Right ventricle myocardium inferior (tissue), 1 donor: ENCODE measurements at regions not wholly inside any gene's neighbourhood (a gene's known extent, or its start where the extent isn't known, plus 50 kb on each side); places are given as distances from the start of the nearest gene placed in this dataset.

Experiments used
- ATAC-seq: fragments of 200-7000 bp; cut with Tn5 transposase; one replicate; pipeline ENCODE4 v1.9.1; 2020; ENCODE audit warnings: mild to moderate bottlenecking, moderate library complexity
- DNase-seq: peaks from one replicate; pipeline ENCODE4 v3.0.0; 2021; ENCODE audit errors: missing footprints
- intact Hi-C: fragments of 100-400 bp; cut with DNase I; formaldehyde crosslinking; loops from one replicate; pipeline ENCODE4 v1.11.0; 2022
- donor health status: DM: no; HTN: yes; CAD: no; lungs with severe emphysema.

GRCh38 chr1:216983823-216984222 is 260.6 kb upstream of the ESRRG start:
- ATAC-seq (peak; percentile 85), DNase-seq (no peak)
- intact Hi-C loops, result no loop called here

GRCh38 chr1:216961516-216961915 is 238.3 kb upstream of the ESRRG start:
- intact Hi-C loops, result loop anchor here (5.0 kb wide), 1 partner anchor 116 kb away; no protein-coding TSS in a partner anchor
- DNase-seq, result no peak
- no peak for ATAC-seq

- no peak for DNase-seq
- ATAC-seq, result no peak
- intact Hi-C loops, result loop anchor here (5.0 kb wide), 1 partner anchor 117 kb away; no protein-coding TSS in a partner anchor
Observed at GRCh38 chr1:216960716-216961115, 237.5 kb upstream of the ESRRG start.

GRCh38 chr1:216958569-216958968 is 235.3 kb upstream of the ESRRG start:
- intact Hi-C loops, result no loop called here
- DNase-seq (no peak), ATAC-seq (no peak)

DNA sequence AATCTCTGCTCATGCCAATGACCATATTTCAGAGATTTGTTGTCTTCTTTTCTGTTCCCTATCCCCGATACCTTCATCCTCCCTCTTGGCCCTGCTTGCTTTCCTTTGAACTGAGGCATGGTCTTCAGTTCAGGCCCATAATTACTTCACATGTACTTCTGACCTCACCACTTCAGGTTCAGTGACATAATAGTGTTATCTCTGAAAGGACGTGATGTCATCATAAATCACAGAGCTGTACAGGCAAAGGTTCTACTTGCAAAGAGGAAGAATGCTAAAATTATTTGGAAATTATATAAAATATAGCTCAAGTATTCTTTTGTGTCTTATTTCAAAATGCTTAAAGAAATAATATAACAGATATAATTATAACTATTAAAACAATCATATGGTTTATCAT is 230.3 kb upstream of the ESRRG start:
- ATAC-seq, result no peak
- DNase-seq, result no peak
- intact Hi-C loops, result no loop called here

GRCh38 chr1:216952864-216953263 is 229.6 kb upstream of the ESRRG start:
- intact Hi-C loops, result no loop called here
- ATAC-seq (no peak), DNase-seq (no peak)

DNA sequence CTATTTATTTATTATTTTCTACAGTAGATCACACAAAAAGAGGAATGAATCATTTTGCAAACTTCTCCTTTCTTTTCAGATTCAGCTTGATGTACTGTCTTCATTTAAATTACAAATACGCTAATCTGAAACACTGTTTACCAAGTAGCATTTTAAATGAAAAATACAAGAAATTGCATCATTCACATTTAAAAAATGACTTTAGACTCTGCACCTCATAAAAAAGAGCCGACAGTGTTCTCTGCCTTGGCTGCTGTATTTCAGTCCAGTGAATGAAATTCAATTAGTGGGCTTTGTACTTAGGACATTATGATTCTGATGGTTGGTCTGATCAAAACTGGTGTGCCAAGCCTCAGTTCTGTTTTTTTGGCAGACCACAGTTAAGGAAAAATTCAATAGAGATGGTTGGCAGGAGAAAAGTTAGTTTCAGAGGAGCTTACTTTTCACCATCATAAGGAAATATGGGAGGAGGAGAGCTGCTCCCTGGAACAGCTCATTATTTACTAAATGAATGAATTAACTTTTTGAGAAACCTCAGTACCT is 222.4 kb upstream of the ESRRG start:
- DNase-seq, result no peak
- intact Hi-C loops, result no loop called here
- no peak for ATAC-seq

DNA sequence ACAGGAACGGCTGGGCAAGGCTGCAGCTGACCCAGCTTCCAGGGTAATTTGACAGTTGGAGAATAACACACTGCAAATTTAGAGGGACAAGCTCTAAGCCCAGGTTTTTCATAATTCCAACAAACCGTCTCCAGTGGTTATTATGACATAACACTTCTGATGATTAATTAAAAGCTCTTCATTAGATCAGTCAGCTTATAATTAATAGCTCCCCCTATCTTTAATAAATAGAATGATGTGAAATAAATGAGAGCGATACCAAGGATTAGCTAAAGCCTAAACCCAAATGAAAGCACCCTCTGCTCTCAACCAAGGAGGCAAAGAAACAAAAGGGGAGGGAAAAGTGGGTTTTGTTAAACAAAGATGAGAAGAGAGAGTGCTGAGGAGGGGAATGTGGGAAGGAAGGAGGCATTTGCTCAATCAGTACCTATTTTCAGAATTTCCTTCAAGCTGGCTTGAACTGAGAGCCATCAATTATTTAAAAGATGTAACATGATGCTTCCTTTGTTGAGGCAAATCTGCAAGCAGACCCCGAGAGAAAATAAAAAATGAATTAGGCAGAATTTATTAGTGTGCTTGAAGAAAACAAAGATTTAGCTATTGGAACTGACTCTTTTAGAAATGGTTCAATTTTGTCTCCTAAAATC is 221.8 kb upstream of the ESRRG start:
- ATAC-seq (no peak), DNase-seq (no peak)
- intact Hi-C loops, result no loop called here

DNA sequence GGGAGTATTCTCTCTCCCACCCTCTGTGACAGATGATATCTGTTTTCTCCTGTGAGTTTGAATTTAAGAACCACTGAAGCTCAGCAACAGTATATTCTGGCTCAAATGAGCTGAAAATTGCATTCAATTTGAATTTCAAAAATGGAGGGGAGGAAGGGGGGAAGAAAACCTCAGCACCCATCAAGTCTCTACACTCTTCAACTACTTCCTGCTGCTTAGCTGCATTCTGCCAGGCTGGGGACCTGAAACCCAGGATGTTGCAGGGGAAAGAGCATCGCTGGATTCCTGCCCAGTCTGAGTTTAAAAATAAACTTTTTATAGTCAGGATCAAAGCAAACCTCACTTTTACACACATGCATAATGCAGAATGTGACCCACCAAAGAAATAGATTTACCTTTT is 214.3 kb upstream of the ESRRG start:
- intact Hi-C loops, result no loop called here
- ATAC-seq, result no peak
- DNase-seq, result no peak

DNA sequence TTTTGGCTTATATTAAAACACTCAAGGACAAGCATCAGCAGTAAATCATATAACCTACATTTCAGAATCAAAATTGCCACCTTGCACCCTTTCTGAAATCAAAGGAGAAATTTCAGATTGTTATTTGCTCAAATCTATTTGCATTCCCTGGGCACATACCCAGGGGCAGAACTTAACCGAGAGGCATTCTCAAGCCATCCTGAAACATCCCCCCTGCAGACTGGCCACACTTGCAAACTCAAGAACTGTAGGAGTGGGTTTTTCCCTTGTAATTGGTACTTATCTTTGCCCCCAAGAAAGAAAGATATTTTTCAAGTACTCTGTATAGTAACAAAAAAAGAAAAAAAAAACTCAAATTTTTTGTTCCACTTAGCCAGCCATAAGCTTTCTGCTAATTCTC is 213.6 kb upstream of the ESRRG start:
- intact Hi-C loops, result no loop called here
- ATAC-seq, result no peak

GRCh38 chr1:216935901-216936300 is 212.7 kb upstream of the ESRRG start:
- ATAC-seq (no peak), DNase-seq (no peak)
- intact Hi-C loops, result no loop called here

More for the DNA sequence above, 213.6 kb upstream of the ESRRG start:
- DNase-seq, result no peak

GRCh38 chr1:216932424-216932823 is 209.2 kb upstream of the ESRRG start:
- ATAC-seq (no peak), DNase-seq (no peak)
- intact Hi-C loops, result no loop called here

DNA sequence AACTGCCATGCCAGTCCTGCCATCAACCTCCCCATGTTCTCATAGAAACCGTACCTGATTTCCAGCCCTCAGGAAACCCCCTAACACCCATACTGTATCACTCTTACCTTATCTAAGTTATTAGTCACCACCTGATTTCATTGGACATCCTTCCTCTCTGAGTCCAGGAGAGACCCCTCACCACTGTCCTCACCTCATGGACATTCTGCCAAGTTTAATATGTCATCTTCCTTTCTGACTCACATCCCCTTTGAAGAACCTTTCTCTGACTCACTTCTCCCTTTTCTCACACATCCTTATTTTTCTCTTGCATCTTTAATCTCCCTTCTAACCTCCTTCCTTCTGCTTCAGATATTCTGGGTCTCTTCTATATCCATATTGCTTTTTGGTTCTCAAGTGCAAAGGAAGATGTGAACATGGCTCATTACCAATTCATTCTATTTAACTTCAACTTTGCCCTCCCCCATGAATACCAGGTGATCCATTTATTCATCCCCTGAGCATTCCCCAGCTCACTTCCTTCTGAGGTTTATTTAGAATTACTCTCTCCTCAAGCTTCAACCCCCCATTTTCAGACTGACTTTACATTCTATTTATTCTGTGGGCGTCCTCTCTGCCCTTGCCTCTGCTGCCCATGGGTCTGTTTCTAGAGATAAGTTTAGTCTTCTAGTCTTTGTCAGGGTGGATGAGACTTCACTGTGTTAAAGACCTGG is 206.8 kb upstream of the ESRRG start:
- ATAC-seq, result no peak
- DNase-seq, result no peak

DNA sequence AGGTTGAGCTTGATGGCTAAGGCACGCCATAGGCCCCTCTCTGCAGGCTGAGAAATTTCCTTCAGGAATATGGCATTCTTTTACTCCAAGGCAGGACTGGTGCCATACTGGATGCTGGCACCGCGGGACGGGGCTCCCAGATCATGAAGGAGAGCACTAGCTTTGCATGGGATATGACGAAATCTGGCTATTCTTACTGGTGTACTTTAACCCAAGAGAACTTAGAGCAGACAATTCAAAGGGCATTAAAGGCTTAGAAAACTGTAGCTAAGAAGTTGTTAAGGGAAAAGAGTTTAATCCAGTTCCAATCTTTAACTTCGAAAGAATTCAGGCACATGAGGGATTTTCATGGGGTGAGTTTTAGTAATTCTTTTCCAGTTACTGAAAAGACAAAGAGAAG is 204.4 kb upstream of the ESRRG start:
- DNase-seq (no peak), ATAC-seq (no peak)
- intact Hi-C loops, result no loop called here

More for the DNA sequence above, 206.8 kb upstream of the ESRRG start:
- intact Hi-C loops, result no loop called here

- intact Hi-C loops, result no loop called here
- DNase-seq (no peak), ATAC-seq (no peak)
Observed at GRCh38 chr1:216926720-216927510, 203.7 kb upstream of the ESRRG start.

DNA sequence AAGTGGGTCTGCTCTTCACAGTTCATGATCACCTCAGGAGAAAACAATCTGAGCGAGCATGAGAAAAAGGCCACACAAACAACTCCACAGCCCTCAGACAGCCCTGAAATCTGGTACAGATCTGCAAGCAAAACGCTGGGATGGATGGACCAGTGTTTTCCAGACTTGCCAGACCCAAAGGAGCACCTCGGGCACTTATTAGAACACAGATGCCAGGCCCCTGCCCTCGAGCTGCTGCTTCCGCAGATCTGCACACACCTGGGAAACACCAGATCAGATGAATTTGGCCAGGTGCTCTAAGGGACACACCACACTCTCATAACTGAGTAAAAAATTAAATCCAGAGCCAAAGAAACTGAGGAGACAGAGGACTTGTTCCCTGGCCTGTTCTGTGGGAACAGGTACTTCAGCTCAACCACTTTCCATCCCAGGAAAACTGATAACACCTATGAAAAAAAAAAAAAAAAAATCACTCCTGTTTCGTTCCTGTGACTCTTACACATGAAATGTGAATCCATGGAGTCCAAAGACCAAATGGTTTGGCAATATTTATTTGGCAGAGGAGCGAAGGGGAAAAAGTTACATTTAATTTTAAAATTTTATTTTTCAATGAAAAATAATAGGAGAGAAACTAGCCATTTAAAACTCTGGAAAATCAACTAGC is 202.9 kb upstream of the ESRRG start:
- DNase-seq, result no peak
- intact Hi-C loops, result no loop called here
- ATAC-seq, result no peak

- no peak for DNase-seq
- intact Hi-C loops, result no loop called here
- no peak for ATAC-seq
Observed at GRCh38 chr1:216924732-216925131, 201.5 kb upstream of the ESRRG start.

DNA sequence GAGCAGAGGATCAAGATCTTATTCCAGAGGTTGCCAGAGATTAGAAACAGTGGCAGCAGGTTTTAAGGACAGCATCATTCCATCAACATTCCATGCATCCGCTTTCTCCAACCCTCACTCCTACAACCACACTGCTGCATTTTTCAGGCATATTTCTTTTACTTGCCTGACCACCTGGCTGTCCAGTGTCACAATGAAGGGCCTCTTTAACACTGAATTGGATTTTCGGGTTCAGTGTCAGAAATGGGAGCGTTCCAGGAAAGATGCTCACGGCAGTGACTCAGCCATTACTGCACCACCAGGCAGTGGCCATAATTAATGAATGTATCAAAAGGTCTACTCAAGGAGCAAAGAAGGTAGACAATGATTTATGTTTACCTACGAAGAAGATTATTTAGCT is 200.4 kb upstream of the ESRRG start:
- intact Hi-C loops, result no loop called here
- no peak for ATAC-seq
- no peak for DNase-seq

- intact Hi-C loops, result no loop called here
- ATAC-seq (no peak), DNase-seq (no peak)
Observed at GRCh38 chr1:216922406-216922805, 199.2 kb upstream of the ESRRG start.
